Ammon's horn (tissue), 1 donor: ENCODE measurements at regions not wholly inside any gene's neighbourhood (a gene's known extent, or its start where the extent isn't known, plus 50 kb on each side); places are given as distances from the start of the nearest gene placed in this dataset.

ENCODE experiments used
- DNase-seq: peaks from one replicate; pipeline ENCODE4 v3.0.0-alpha.2; 2016; ENCODE audit warnings: low spot score

DNA sequence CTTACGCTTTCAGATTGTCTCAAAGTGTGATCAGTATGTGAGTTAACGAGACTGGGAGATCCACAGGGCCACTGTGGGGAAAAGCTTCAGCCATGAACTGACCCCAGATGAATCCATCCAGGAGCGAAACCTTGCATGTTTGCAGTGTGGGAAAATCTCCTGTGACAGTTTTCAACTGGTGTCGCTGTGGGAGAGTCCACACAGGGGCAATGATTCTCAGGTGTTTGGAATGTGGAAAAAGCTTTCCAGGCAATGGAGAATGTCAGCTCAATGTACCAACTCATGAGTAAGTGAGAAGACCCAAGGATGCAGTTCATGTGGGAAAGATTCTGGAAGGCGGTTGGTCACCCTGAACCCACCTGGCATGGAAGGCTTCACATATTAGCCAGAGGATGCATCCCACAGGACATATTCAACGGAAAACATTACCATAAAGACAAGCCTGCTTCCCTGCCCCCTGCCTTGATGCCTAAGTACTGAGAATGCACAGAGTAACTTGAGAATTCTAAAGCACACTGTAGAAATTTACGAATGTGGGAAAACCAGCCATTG is 204.1 kb upstream of the BMPER start:
- no peak for DNase-seq

DNA sequence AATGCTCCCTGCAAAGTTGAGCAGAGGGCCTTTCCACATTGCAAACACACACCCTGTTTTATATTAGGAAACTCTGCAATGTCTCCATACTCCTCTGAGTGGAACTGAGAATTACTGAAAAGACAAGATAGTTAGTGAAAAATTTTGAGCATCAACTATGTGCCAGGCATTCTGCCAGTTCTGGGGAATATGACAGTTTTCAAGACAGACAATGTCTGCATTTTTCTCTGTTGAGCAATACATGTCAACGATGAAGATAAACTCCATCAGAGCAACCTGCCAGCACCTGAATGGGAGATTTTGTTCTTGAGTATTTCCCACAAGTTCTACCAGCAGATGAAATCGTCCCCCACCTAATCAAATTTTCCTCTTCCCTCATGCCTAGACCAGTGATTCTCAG is 203.4 kb upstream of the BMPER start:
- DNase-seq = no peak

DNA sequence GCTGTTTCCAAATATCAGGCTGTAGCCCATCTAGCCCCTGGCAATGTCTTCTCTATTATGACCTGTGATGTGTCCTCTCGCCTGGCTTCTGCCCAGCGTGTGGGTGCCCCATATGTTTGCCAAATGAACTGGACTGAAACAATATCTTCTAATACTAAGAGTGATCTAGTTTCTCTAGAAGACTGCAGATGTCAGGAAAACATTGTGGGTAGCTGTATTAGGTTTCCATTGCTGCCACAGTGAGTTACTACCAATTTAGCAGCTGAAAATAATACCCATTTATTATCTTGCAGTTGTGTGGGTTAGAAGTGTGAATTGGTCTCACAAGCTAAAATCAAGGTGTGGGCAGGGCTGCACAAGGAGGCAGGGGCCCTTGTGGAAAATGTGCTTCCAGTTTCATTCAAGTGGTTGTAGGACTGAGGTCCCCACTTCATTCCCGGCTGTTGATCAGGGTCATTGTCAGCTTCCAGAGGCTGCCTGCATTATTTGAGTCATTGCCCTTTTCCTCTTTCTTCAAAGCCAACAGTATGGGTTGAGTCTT is 202.8 kb upstream of the BMPER start:
- DNase-seq = no peak

DNA sequence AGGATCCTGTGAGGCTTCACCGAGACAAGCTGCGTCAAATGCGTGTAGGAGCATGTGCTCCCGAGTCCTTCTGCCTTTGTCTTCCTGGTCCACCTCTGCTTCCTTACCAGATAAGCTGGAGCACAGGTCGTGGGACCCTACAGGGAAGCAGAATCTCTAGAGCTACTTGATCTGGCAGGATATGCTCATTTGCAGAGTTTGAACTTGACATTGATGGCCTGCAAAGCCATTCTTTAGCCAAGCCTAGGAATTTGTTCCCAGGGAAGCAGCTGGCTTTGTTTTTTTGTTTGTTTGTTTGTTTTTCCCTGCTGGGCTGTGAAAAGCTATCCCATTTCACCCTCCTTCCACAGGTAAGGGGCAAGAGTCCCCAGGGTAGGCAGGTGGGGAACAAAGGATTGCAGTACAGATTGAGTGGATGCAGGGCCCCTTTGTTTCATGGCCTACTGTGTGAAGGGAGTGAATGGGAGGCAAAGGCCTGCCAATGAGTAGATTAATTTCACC is 200.0 kb upstream of the BMPER start:
- DNase-seq = no peak

DNA sequence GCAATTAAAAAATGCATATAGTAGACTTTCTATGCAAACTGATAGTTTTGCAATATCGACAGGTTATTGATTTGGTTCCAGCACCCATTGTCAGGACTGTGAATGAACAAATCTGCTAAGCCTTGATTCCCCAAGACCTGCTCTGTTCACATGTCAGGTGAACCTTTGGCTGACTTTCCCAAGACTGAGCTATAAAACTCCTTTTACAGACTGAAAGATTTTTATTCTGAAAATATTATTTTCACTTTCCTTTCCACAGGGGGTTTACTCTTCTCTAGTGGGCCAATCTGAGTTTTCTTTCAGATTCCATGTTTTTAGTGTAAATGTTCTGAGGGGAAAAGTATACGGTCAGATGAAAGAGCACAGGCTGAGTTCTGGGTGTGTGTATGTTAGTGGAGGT is 199.2 kb upstream of the BMPER start:
- no peak for DNase-seq

DNA sequence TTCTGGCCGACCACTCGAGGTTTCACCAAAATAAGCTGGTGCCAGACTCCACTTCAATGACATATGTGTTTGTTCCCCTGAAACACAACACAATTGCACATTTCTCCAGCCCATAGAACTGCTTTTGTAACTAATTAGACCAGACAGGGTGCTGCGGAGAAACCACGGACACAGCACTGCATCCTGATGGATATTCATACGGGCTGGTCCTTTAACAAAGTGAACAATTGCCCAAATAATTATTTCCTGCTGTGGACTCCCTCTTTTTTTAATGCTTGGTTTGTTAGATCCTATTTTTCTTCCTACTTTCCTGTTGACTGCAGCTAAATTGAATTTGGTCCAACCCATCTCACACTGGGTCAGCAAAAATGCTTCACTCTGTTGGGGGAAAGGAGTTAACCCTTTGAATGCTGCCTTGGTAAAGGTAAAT is 198.6 kb upstream of the BMPER start:
- no peak for DNase-seq

DNA sequence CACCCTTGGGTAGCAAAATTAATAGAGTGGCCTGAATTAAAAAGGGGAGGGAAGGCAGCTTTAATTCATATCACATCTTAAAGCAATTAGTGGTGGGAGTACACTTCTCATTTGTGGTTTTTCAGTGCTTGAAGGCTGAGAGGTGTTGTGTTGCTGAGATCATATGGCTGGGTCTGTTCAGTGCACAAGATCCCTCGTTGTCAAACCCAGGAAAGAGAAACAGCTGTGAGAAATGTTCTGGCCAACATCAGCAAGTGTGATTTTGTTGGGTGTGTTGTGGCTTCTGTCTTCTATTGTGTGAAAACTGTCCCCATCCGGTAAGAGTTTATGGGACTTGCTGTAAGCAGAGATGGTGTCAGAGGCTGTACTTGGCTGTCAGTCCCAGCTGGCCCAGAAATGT is 197.9 kb upstream of the BMPER start:
- no peak for DNase-seq

DNA sequence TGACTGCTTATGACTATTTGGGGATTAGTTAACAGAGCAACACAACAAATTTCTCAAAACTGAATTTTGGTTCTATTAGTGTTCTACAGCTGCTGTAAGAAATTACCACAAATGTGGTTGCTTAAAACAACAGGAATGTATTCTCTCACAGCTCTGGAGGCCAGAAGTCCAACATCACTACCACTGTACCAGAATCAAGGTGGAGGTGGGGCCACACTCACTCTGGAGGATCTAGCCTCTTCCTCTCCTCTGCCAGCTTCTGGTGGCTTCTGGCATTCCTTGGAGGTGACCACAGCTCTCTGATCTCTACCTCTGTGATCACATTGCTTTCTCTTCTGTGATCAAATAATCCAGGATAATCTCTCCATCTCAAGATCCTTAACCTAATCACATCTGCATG is 194.7 kb upstream of the BMPER start:
- DNase-seq = no peak

DNA sequence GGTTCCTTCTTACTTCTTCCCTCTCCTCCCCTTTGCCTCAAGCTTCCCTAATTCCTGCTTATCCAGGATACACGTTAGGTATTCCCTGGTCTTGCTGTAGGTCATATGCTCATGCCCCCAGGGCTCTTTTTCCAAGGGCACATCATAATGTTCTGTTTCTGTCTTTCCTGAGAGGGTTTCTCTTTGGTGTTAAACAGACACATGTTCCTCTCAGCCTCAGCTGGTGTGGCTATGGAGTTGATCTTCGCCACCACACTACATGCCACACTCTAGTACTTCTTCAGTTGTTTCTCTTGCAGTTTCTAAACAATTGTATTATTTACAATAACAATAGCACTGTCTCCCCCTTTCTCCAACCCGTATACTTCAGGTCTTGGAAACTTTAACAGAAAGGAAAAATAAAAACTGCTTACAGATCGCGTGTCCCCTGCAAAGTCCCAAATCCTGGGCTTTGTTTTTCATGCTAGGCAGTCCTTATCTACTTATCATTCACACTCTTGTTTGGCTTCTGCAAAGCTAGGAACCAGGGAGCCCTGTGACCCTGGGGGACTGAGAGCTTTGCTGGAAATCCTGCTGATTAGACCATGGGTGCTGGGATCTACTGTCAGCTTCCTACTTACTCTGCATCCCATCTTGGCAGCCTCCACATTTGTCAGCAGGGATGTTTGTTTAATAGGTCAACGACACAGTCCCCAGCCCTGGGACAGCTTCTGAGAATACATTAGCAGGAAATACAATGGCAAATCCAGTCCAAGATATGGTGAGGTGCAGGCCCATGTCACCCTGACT is 193.9 kb upstream of the BMPER start:
- no peak for DNase-seq

DNA sequence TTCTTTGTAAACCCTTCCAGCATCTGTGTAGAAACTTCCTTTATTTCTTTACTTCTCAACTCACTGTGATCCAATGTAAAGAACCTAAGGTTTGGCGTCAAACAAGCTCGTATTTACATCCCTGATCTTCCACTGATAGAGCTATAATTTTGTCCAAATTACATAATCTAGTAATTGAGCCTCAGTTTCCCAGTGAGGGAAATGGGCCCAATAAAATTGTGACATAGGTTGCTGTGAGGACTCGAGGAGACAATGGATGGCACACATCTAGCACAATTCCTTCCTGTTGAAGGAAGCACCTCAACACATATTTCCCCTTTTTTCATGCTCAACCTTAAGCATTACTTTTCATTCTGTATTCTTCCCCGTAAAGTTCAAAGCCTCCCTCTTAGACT is 193.3 kb upstream of the BMPER start:
- DNase-seq = no peak

DNA sequence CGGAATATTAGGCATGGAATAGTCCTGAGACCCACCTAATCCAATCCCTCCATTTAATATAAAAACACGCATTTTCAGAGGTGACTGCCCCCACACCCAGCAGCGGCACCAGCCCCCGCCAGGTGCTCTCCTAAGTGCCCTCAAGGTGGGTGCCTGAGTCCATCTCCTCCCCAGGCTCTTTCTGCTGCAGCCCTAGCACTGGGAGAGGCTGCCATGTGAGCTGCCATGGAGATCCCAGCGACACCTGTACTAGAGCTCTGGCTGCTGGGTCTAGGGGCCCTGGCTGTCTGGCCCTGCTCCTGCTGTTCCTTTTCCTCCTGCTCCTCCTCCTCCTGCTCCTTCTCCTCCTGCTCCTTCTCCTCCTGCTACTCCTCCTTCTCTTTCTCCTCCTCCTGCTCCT is 191.1 kb upstream of the BMPER start:
- DNase-seq = no peak

DNA sequence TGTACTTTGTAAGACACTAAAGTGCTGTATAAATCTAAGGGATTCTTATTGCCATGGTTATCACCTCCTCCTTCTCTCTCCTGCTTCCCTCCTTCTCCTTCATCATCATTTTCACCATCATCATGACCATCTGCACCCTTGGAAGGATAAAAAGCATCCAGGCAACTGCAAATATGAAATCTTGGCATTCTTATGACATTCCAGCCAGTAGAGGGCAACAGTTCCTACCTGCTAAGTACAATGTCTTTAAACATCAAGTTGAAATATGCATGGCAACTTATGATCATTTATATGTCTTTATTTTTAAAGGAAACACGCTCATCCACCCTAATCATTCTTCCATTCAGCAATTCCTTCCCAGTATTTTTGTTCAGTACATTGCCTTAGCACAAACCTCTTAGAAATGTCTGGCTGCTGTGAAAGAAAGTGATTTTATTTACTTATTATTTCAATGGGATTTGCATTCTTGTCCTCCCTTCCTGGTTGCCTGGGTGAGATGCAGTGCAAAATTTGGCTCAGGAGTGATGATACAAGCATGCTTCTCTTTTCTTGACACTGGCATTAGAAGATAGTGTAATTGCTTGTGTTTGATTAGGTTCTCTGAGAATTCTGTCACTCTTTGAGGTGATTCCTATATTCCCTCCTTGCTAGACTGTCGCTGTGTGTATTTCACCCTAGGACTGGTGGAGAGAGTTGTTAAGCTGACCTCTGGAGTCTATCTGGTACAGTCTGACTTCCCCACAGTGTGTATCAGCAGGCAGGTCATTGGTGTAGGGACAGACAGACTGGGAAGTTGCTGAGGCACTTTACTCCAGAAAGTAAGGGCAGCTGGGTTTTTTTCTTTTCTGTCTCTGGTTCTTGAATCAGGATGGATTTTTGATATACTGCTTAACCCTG is 188.5 kb upstream of the BMPER start:
- DNase-seq = peak; percentile 48

DNA sequence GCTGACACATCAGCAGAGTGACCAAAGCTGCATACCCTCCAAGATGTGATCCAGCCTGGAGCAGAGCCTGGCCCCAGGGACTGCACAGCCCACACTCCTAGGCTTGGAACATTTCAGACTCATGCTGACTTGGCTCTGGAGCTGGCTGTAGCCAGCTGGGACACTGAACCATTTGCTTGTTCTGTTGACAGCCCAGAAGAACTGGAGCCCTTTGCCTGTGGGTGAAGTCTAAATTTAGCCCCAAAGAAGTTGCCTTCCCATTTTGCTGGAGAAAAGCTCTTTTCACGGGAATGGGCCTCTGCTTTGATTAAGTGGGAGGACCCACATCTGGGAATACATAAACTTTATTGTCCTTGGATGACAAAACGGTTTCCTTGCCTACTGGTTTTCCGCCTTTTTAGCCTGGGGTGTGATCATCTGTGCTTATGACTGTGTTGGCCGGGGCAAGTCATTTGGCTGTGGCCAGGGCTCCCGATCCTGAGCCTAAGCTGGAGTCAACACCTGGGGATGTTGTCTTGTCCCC is 186.2 kb upstream of the BMPER start:
- peak; percentile 56 for DNase-seq

DNA sequence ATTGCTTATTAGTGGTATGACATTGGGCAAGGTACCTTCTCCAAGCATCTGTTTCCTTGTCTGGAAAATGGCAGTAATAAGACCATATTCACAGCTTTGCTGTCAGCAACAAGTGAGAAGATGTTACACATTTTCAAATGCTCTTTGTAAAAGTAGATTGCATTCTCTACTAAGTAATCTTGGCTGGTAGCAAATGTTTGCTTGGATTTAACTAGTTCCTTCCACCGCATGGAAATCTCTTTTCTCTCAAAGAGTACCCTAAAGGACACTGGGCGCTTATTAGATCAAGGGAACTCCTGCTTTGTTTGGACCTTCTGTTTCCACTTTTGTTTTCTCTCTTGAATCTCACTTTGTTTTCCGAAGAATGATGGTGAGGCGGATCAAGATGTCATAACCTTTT is 185.2 kb upstream of the BMPER start:
- DNase-seq = no peak

DNA sequence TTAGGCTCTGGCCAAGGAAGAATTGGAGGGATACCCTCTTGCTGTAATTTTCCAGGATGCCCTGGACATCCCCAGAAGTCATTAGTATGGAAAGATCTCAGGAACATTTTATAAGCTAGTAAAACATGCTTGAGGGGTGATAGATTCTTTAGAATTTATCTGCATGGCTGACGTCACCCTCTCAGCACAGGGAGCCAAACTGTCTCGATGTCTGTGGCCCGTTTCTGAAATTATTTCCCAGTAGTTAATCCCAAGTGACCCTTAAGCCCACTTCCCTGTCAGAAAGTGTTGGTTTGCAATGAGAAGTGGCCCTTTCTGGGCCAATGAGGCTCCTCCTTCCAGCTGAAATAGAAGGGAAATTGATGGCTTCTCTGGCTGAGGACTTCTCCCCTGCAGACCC is 184.5 kb upstream of the BMPER start:
- DNase-seq = no peak

DNA sequence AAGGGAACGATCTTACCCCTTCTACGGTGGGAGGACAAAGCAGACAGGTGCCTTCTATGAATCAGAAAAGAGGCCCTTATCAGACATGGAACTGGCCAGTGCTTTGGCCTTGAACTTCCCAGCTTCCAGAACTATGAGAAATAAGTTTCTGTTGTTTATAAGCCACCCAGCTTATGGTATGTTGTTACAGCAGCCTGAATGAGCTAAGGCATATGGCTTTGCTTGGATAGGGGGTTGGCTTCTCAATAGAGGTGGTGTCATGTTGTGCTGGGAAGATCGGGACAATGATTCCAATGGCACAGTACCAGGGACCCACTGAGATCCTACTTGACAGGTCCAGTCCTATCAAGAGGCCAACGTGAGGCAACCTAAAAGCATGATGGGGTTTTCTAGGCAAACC is 183.4 kb upstream of the BMPER start:
- no peak for DNase-seq

DNA sequence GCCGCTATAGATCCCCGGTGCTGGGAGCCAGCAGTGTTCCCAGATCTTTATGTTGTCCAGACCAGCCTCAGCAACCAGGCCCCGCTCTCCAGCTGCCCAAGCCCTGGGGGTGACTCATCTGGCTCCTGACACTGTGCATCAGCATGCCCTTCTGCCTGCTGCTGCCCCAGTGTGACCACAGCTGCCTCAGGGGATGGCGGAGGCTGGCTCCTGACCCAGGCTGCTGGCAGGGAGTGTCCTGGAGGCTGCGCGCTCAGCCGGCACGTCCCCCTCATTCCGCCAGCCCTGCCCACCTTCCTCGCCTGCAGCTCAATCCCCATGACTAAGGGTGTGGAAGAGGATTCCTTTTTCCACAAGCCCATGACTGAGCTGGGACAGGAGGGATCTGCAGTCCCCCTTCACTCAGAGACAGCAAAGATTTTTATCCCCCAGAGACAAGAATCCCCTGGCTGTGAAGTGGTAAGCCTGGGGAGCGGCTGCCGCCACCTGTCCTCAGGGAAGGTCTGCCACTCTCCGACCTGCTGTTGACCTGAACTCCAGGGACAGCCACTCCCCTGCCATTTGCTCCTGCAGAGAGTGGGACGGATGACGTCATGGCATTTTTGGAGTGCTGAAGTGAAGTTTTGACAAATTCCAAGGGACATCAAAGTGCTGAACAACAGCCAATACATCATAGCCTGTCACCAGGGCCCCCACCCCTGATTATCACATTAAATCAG is 182.8 kb upstream of the BMPER start:
- no peak for DNase-seq

DNA sequence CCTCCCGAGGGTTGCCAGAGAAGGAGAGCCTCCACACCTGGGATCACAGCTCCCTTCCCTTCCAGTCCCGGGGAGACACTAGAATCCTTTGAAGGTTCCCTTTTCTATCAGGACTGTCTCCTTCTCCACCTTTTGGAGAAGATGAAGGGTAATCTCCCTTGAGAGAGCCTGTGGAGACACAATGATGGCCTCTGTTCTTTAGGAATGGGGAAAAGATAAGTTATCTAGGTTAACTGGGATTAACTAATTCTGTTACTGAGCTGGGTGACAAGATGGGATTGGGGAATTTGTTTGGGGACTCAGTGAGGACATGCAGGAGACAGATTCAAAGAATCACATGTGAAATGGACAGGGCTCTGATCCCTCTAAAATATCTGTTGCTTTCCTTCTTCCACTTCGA is 181.1 kb upstream of the BMPER start:
- DNase-seq = no peak

DNA sequence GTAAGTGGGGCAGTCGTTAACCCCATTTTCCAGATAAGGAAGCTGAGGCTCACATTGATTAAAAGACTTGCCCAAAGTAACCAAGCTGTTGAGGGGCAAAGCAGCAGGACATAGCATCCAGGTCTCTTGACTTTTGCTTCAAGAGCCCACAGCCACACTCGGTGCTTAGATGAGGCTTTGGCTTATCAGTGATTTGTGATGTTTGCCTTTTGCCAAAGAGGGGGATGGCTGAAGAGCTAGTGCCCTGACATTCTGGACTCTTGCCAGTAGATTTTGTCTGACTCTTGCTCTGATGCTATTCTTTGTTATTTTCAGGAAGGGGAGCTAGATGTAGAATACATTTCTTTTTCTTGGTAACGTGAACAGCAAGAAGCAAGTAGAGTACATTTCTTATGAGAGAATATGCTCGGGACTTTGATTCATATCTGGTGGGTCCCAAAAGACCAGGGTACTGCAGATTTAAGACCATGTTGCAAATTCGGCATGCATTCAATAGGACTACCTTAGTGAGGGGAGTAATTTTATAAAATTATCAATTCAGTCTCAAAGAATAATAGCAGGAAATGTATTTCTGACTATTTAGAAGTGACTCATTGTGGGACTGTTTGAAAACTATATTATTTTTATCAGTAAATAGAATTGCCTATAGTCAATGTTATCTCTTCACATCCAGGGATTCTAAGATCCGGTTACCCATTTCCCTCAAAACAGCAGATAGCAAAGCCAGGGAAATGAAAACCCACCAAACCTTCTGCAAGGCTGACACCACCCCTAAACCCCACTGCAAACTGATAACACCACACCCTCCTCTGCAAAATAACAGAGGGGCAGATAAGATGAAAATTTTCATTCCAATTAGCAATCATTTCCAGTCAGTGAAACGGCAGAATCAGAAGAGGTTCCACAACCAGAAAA is 180.0 kb upstream of the BMPER start:
- DNase-seq = no peak

DNA sequence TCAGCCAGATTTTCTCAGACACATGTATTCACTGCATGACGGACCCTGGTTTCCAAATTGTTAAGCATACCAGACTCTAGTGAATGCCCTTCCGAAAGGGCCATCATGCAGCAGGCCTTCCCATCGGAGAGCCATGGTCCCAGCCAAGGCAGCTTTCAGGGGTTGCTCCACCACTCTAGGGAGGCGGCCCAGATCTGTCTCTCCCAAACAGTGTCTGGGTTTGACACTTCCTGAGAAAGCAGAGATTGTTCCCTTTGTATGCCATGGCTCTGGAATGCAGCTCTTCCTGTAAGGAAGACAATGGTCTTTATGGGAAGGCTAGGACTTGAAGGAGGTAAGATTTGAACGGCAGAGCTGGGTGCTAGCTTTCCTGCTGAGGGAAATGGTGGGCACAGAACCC is 178.8 kb upstream of the BMPER start:
- DNase-seq = no peak

DNA sequence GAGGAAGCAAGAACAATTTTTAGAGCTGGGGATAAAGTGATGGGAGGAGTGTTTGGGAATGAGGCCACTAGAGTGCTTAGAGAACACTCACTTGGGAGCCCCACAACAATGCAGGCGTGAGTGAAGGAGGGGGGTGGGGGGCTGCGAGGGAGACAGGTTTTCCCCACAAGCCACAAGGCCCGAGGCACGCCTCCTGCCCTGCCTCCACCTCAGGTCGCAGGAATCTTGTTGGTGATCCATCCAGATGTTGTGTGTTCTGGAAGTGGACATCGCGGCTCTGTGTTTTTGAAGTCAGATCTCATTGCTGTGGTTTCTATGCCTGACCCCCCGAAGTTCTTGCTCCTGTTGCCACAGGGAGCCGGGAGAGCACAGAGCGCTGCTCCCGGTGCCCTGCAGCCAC is 178.0 kb upstream of the BMPER start:
- DNase-seq = no peak
